NCI-H2029 treated with DMSO at 0.1 percent for 48 hours (cell line): ENCODE measurements at regions not wholly inside any gene's neighbourhood (a gene's known extent, or its start where the extent isn't known, plus 50 kb on each side); places are given as distances from the start of the nearest gene placed in this dataset.
"Not testable (repeated sequence)": the region's sequence is repeated elsewhere in the genome, so short reads cannot be mapped to it uniquely, and the experiment has no call there.

Experiments
- DNase-seq: peaks from one replicate; lab custom pipeline; 2025; lab: John Stamatoyannopoulos, UW

GRCh38 chr6:28623242-28623641, 97.6 kb downstream of the GPX5 start:
- DNase-seq: not testable (repeated sequence)

- DNase-seq: not testable (repeated sequence)
Measured at GRCh38 chr6:28626386-28626785, 100.7 kb downstream of the GPX5 start.

GRCh38 chr6:28632326-28632851, 106.7 kb downstream of the GPX5 start:
- DNase-seq: no peak

GRCh38 chr6:28633445-28634215, 107.9 kb downstream of the GPX5 start:
- no peak for DNase-seq

GRCh38 chr6:28634411-28634760, 108.7 kb downstream of the GPX5 start:
- no peak for DNase-seq

GRCh38 chr6:28634761-28635546, 109.3 kb downstream of the GPX5 start:
- no peak for DNase-seq

- no peak for DNase-seq
Measured at GRCh38 chr6:28635547-28636158, 110.0 kb downstream of the GPX5 start.

GRCh38 chr6:28638787-28639430, 113.2 kb downstream of the GPX5 start:
- DNase-seq: no peak

GRCh38 chr6:28639445-28640290, 114.0 kb downstream of the GPX5 start:
- not testable (repeated sequence) for DNase-seq

- no peak for DNase-seq
Measured at GRCh38 chr6:28643017-28643740, 117.5 kb downstream of the GPX5 start.

- DNase-seq: no peak
Measured at GRCh38 chr6:28646650-28647049, 121.0 kb downstream of the GPX5 start.

- DNase-seq: no peak
Measured at GRCh38 chr6:28648035-28648877, 122.6 kb downstream of the GPX5 start.

- no peak for DNase-seq
Measured at GRCh38 chr6:28648878-28649375, 123.2 kb downstream of the GPX5 start.

- DNase-seq: no peak
Measured at GRCh38 chr6:28651161-28651560, 125.5 kb downstream of the GPX5 start.

GRCh38 chr6:28653876-28654275, 128.2 kb downstream of the GPX5 start:
- DNase-seq: no peak

- no peak for DNase-seq
Measured at GRCh38 chr6:28655164-28655563, 129.5 kb downstream of the GPX5 start.

- DNase-seq: no peak
Measured at GRCh38 chr6:28656715-28657114, 131.0 kb downstream of the GPX5 start.

- DNase-seq: no peak
Measured at GRCh38 chr6:28657381-28657768, 131.7 kb downstream of the GPX5 start.

- DNase-seq: no peak
Measured at GRCh38 chr6:28657769-28658465, 132.2 kb downstream of the GPX5 start.
